Hepatocyte (in vitro differentiated cells): ENCODE measurements at regions not wholly inside any gene's neighbourhood (a gene's known extent, or its start where the extent isn't known, plus 50 kb on each side); places are given as distances from the start of the nearest gene placed in this dataset.
"Not testable (repeated sequence)": the region's sequence is repeated elsewhere in the genome, so short reads cannot be mapped to it uniquely, and the experiment has no call there.

Source experiments
- EZH2 ChIP-seq: fragments of 200-600 bp; sonication (generic); IDR thresholded peaks from 2 replicates; pipeline ENCODE4 v1.6.1; 2016; ENCODE audit warnings: antibody characterized with exemption, mild to moderate bottlenecking, borderline replicate concordance
- TF ChIP-seq, protein P1 (sequence below): fragments of 200-600 bp; sonication (generic); IDR thresholded peaks from 2 replicates; pipeline ENCODE4 v1.5.1; 2016; ENCODE audit warnings: antibody characterized with exemption, mild to moderate bottlenecking; ENCODE audit not compliant: poor library complexity

DNA sequence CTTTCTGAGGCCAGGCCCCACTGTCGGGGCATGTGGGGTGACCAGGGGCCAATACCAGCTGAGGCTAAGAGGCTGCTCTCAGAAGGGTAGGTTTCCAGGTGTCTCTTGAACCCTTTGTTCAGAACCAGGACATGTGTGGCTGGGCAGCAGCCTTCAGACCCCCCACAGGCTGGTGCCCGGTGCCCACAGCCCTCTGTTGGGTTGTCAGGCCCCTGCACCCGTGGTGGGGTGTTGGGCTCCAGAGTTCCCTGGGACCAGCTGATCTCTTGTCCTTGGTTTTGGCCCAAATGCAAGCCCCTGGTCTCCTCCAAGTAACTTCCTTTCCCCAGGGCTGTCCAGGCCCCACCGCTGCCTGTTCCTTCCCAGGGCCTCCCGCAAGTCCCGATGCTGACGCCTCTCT lies 226.0 kb downstream of the TMEM121 start:
- TF ChIP-seq, protein P1, sequence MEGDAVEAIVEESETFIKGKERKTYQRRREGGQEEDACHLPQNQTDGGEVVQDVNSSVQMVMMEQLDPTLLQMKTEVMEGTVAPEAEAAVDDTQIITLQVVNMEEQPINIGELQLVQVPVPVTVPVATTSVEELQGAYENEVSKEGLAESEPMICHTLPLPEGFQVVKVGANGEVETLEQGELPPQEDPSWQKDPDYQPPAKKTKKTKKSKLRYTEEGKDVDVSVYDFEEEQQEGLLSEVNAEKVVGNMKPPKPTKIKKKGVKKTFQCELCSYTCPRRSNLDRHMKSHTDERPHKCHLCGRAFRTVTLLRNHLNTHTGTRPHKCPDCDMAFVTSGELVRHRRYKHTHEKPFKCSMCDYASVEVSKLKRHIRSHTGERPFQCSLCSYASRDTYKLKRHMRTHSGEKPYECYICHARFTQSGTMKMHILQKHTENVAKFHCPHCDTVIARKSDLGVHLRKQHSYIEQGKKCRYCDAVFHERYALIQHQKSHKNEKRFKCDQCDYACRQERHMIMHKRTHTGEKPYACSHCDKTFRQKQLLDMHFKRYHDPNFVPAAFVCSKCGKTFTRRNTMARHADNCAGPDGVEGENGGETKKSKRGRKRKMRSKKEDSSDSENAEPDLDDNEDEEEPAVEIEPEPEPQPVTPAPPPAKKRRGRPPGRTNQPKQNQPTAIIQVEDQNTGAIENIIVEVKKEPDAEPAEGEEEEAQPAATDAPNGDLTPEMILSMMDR: not testable (repeated sequence)
- TF ChIP-seq EZH2: not testable (repeated sequence)
